NB4 (cell line): ENCODE measurements at regions not wholly inside any gene's neighbourhood (a gene's known extent, or its start where the extent isn't known, plus 50 kb on each side); places are given as distances from the start of the nearest gene placed in this dataset.

Experiments
- MAX ChIP-seq: IDR thresholded peaks from 2 replicates; pipeline ENCODE4 v1.6.1; 2011; ENCODE audit warnings: low read depth, low read length
- POLR2A ChIP-seq: IDR thresholded peaks from 2 replicates; pipeline ENCODE4 v1.6.1; 2011; ENCODE audit warnings: mild to moderate bottlenecking; ENCODE audit not compliant: insufficient read length; ENCODE audit errors: extremely low read depth
- TF ChIP-seq, protein P1 (sequence below): IDR thresholded peaks from one replicate; pipeline ENCODE4 v1.5.1; 2012; ENCODE audit warnings: low read depth, low read length

- TF ChIP-seq, protein P1, sequence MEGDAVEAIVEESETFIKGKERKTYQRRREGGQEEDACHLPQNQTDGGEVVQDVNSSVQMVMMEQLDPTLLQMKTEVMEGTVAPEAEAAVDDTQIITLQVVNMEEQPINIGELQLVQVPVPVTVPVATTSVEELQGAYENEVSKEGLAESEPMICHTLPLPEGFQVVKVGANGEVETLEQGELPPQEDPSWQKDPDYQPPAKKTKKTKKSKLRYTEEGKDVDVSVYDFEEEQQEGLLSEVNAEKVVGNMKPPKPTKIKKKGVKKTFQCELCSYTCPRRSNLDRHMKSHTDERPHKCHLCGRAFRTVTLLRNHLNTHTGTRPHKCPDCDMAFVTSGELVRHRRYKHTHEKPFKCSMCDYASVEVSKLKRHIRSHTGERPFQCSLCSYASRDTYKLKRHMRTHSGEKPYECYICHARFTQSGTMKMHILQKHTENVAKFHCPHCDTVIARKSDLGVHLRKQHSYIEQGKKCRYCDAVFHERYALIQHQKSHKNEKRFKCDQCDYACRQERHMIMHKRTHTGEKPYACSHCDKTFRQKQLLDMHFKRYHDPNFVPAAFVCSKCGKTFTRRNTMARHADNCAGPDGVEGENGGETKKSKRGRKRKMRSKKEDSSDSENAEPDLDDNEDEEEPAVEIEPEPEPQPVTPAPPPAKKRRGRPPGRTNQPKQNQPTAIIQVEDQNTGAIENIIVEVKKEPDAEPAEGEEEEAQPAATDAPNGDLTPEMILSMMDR: no peak
- TF ChIP-seq POLR2A (no peak), MAX (no peak)
These were observed 168.3 kb downstream of the TRIML1 start for GRCh38 chr4:188307591-188307990.
